WI38 (cell line): ENCODE measurements at regions not wholly inside any gene's neighbourhood (a gene's known extent, or its start where the extent isn't known, plus 50 kb on each side); places are given as distances from the start of the nearest gene placed in this dataset.

Source experiments
- H3K4me3 ChIP-seq: 2 replicates; pipeline ENCODE4 v1.5.1; 2011; ENCODE audit warnings: low read depth, mild to moderate bottlenecking, control low read depth, low read length
- CTCF ChIP-seq: IDR thresholded peaks from 2 replicates; pipeline ENCODE4 v1.5.1; 2012; ENCODE audit warnings: low read depth, mild to moderate bottlenecking, control low read depth, low read length

- TF ChIP-seq CTCF: no peak
- no peak overlapping the region for H3K4me3 ChIP-seq
Measured at GRCh38 chr17:77487211-77487629, 346.5 kb downstream of the SEC14L1 start.

GRCh38 chr17:77487677-77488530, 347.1 kb downstream of the SEC14L1 start:
- no peak for TF ChIP-seq CTCF

GRCh38 chr17:77488531-77489238, 347.9 kb downstream of the SEC14L1 start:
- H3K4me3 ChIP-seq: no peak overlapping the region
- TF ChIP-seq CTCF: no peak

More at GRCh38 chr17:77487677-77488530, 347.1 kb downstream of the SEC14L1 start:
- H3K4me3 ChIP-seq: no peak overlapping the region

GRCh38 chr17:77489239-77489892, 348.6 kb downstream of the SEC14L1 start:
- no peak for TF ChIP-seq CTCF
- H3K4me3 ChIP-seq: no peak overlapping the region

- TF ChIP-seq CTCF: no peak
- H3K4me3 ChIP-seq: no peak overlapping the region
Measured at GRCh38 chr17:77489893-77490255, 349.1 kb downstream of the SEC14L1 start.

- no peak for TF ChIP-seq CTCF
- H3K4me3 ChIP-seq: no peak overlapping the region
Measured at GRCh38 chr17:77490361-77491183, 349.8 kb downstream of the SEC14L1 start.
